K562 (cell line): ENCODE measurements at regions not wholly inside any gene's neighbourhood (a gene's known extent, or its start where the extent isn't known, plus 50 kb on each side); places are given as distances from the start of the nearest gene placed in this dataset.

ENCODE experiments used
- ATAC-seq: fragments of 200-7000 bp; cut with Tn5 transposase; 3 replicates; pipeline ENCODE4 v1.9.1; 2020; ENCODE audit warnings: moderate library complexity
- BruUV-seq: library from RNA; stranded (reverse); fragments of 400-500 nt; replicated peaks from 2 replicates; lab custom pipeline; 2021; lab: Mats Ljungman, UMichigan
- CTCF ChIA-PET: fragments of 300-600 bp; formaldehyde crosslinking; extraction: SDS; loops from one replicate; lab custom pipeline; 2021; ENCODE audit warnings: low intra/inter-chr PET ratio; lab: Yijun Ruan, JAX
- POLR2A ChIA-PET: fragments of 300-600, 350-650 bp; sonication (Branson Sonifier 250); formaldehyde crosslinking; extraction: SDS; loops from one replicate; lab custom pipeline; 2021; ENCODE audit warnings: antibody characterized with exemption, inconsistent platforms; lab: Yijun Ruan, JAX
- DNase-seq, 4 experiments: peaks; one replicate each; pipeline versions ENCODE4 v3.0.0 to v3.0.0-alpha.2; 2011 to 2018; ENCODE audit warnings: low spot score in 3 of 4, mixed read lengths in 3 of 4; ENCODE audit errors: extremely low read depth in 1 of 4
- FAIRE-seq: peaks from 2 replicates; lab custom pipeline; 2011; peaks lifted over from hg19 to GRCh38; lab: Jason Lieb, UNC
- H2AFZ ChIP-seq: 2 replicates; pipeline ENCODE4 v1.6.0; 2011; ENCODE audit warnings: low read depth, low read length, control low read depth, inconsistent platforms
- H3K27ac ChIP-seq: fragments of 200-600 bp; 3 replicates; pipeline ENCODE4 v1.8.0; 2011; ENCODE audit warnings: low read depth, mild to moderate bottlenecking, control low read depth, inconsistent platforms, low read length, moderate library complexity, mixed read lengths; ENCODE audit errors: extremely low read depth
- H3K27me3 ChIP-seq, 2 experiments: fragments of 300-600 bp in 1 of 2; 2 replicates in 1 of 2; 3 replicates in 1 of 2; pipeline versions ENCODE4 v1.6.0 to v1.8.0; 2011; ENCODE audit warnings: inconsistent platforms in 2 of 2, low read length in 2 of 2, mild to moderate bottlenecking in 1 of 2, mixed read lengths in 1 of 2, moderate library complexity in 1 of 2; ENCODE audit not compliant: control insufficient read depth in 2 of 2, insufficient read depth in 2 of 2
- H3K36me3 ChIP-seq: fragments of 300-600 bp; 3 replicates; pipeline ENCODE4 v1.8.0; 2011; ENCODE audit warnings: mild to moderate bottlenecking, low read length, inconsistent platforms; ENCODE audit not compliant: control insufficient read depth, insufficient read depth
- H3K4me1 ChIP-seq, 2 experiments: fragments of 200-600 bp in 1 of 2; replicated peaks in 1 of 2; 2 replicates in 1 of 2; 3 replicates in 1 of 2; pipeline versions ENCODE4 v1.5.1 to v1.8.0; 2011; ENCODE audit warnings: inconsistent platforms in 2 of 2, low read length in 2 of 2, mild to moderate bottlenecking in 1 of 2, mixed read lengths in 1 of 2, moderate library complexity in 1 of 2; ENCODE audit not compliant: control insufficient read depth in 2 of 2, insufficient read depth in 2 of 2
- H3K4me2 ChIP-seq: 2 replicates; pipeline ENCODE4 v1.6.1; 2011; ENCODE audit warnings: low read length, control low read depth, inconsistent platforms, mixed read lengths; ENCODE audit not compliant: insufficient read depth
- H3K4me3 ChIP-seq: fragments of 200-600 bp; sonication (generic), shearing (Covaris generic); 2 replicates; pipeline ENCODE4 v1.5.1; 2016; ENCODE audit warnings: control low read depth, inconsistent platforms
- H3K79me2 ChIP-seq: fragments of 200-600 bp; 3 replicates; pipeline ENCODE4 v1.8.0; 2011; ENCODE audit warnings: low read length, inconsistent platforms; ENCODE audit not compliant: control insufficient read depth, insufficient read depth
- H3K9ac ChIP-seq, 2 experiments: 2 replicates each; pipeline versions ENCODE4 v1.6.0 to v1.6.1; 2011; ENCODE audit warnings: low read depth in 2 of 2, low read length in 2 of 2, control low read depth in 1 of 2, inconsistent platforms in 1 of 2, mild to moderate bottlenecking in 1 of 2, mixed read lengths in 1 of 2; ENCODE audit not compliant: insufficient read depth in 1 of 2
- H3K9me1 ChIP-seq: one replicate; pipeline ENCODE4 v1.6.0; 2011; ENCODE audit warnings: inconsistent platforms, mild to moderate bottlenecking, low read length, moderate library complexity; ENCODE audit not compliant: control insufficient read depth, insufficient read depth
- H3K9me3 ChIP-seq: replicated peaks from 2 replicates; pipeline ENCODE4 v1.5.1; 2011; ENCODE audit warnings: low read depth, low read length, inconsistent platforms; ENCODE audit not compliant: control insufficient read depth, insufficient read depth
- H4K20me1 ChIP-seq: replicated peaks from 2 replicates; pipeline ENCODE4 v1.6.1; 2011; ENCODE audit warnings: low read length, inconsistent platforms, mixed read lengths; ENCODE audit not compliant: control insufficient read depth, insufficient read depth
- BRD9 ChIP-seq: fragments of 450-650 bp; IDR thresholded peaks from 2 replicates; pipeline ENCODE4 v1.6.1; 2018; ENCODE audit warnings: low read depth; ENCODE audit not compliant: partially characterized antibody
- KDM5B ChIP-seq: fragments of 200-600 bp; sonication (generic); IDR thresholded peaks from 2 replicates; pipeline ENCODE4 v1.6.1; 2012; ENCODE audit warnings: low read depth, mild to moderate bottlenecking, moderate library complexity, low read length, control low read depth, inconsistent platforms; ENCODE audit not compliant: insufficient replicate concordance
- LARP7 ChIP-seq: fragments of 450-650 bp; IDR thresholded peaks from 2 replicates; pipeline ENCODE4 v1.6.1; 2016
- NCOA6 ChIP-seq: fragments of 450-650 bp; IDR thresholded peaks from 2 replicates; pipeline ENCODE4 v1.6.1; 2017; ENCODE audit warnings: mild to moderate bottlenecking
- PRPF4 ChIP-seq: fragments of 200-400 bp; formaldehyde crosslinking; IDR thresholded peaks from one replicate; pipeline ENCODE4 v1.6.1; 2017; ENCODE audit warnings: low read length, low read depth, mild to moderate bottlenecking; ENCODE audit not compliant: insufficient read depth, poor library complexity, severe bottlenecking
- RBM34 ChIP-seq: fragments of 200-400 bp; formaldehyde crosslinking; IDR thresholded peaks from 2 replicates; pipeline ENCODE4 v1.6.1; 2018; ENCODE audit warnings: low read length, borderline replicate concordance; ENCODE audit not compliant: insufficient read depth
- ZKSCAN1 ChIP-seq: fragments of 150-350 bp; IDR thresholded peaks from 2 replicates; pipeline ENCODE4 v1.6.1; 2016; ENCODE audit warnings: low read depth, low read length
- WGBS: fragments of 100-300 bp; shearing (Covaris generic); methylation state at CpG from one replicate; pipeline ENCODE4 v1.1.6; 2016; ENCODE audit warnings: low coverage, mixed read lengths; ENCODE audit not compliant: insufficient coverage; ENCODE audit errors: missing lambda C conversion rate; 5-methylcytosine and 5-hydroxymethylcytosine counted together
- in situ Hi-C: fragments of 300-500 bp; cut with MboI; formaldehyde crosslinking; loops from 4 replicates; pipeline ENCODE4 v1.15.0; 2018; ENCODE audit warnings: inconsistent platforms, mixed read lengths
- intact Hi-C: fragments of 100-400 bp; cut with micrococcal nuclease; formaldehyde crosslinking; loops from 2 replicates; pipeline ENCODE4 v1.14.2; 2022
- TF ChIP-seq, protein P1 (sequence below): fragments of 450-650 bp; IDR thresholded peaks from 2 replicates; pipeline ENCODE4 v1.6.1; 2016; ENCODE audit warnings: mild to moderate bottlenecking, moderate library complexity

DNA sequence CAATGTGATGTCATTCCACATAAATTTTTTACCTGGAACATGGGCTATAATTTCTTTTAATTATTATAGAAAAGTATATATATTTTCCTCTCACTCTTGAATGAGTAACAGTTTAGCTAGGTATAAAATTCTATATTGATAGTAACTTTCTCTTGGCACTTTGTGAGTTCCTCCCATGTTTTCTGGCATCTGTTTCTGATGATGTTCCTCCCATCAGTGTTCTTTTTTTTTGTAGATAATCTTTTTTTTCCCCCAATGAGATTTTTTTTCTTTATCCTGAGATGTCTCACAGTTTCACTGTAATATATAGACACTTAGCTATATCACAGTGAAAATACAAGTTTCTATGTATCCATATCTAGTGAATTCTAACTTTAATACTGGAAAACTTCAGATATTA, 75.2 kb downstream of the IER5 start (continued):
- TF ChIP-seq KDM5B (no peak), RBM34 (no peak)
- TF ChIP-seq, all 486 proteins: peak for 7

DNA sequence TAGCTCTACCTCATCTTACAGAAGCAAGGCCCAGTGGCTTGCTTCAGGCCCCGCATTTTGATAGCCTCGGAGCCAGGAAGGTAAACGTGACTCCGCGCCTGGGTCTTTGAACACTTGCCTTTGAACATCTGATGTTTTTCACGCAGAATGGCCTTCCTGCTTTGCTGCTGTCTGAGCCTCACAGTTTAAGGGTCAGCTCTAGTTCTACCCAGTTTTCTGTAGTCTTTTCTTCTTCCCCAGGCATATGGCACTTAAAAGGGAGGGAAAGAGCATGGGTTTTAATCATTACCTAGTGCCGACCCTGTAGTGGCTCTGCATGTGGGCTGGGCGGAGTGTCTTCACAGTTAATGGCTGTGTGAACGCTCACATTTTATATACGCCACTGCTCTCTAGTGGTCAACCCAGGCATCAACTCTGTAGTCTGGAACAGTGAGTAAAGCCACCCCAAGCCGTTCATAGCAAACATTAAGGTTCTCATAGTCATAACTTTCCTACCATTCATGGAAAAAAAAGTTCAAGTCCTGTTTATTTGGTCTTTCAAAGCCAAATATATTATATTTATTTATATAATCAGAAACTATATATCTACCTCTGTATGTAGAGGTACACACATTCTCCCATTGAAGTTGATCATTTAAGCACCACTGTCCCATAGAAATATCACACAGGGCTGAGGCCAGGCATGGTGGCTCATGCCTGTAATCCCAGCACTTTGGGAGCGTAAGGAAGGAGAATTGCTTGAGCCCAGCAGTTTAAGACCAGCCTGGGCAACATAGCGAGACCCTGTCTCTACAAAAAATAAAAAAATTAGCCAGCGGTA, 78.1 kb downstream of the IER5 start:
- H3K79me2 ChIP-seq: no peaks in the 10 kb centered on the region
- 27% methylated on average over 14 of the region's 14 CpGs for WGBS
- H3K9me1 ChIP-seq: no peaks in the 10 kb centered on the region
- no peaks in the 10 kb centered on the region for H4K20me1 ChIP-seq
- no peak overlapping the region for H3K4me2 ChIP-seq
- H3K4me1 ChIP-seq: no peaks in the 10 kb centered on the region; a peak in 1 of 5 replicates
- no peak overlapping the region for H3K9ac ChIP-seq
- DNase-seq (peak; percentile 82 to 90 (median 84)), ATAC-seq (peak; percentile 100), FAIRE-seq (peak; percentile 98)
- H3K9me3 ChIP-seq: peaks cover 17% of the 10 kb centered on the region
- H3K27ac ChIP-seq: no peak overlapping the region; the same call in 2 of the 3 replicates
- in situ Hi-C loops (loop anchor here (5.0 to 25.0 kb wide), 3 partner anchors 284 to 904 kb away; partner anchors contain the start of gene XPR1), intact Hi-C loops (loop anchor here (1.0 to 2.0 kb wide), 6 partner anchors 13 to 652 kb away; no protein-coding TSS in a partner anchor)
- H2AFZ ChIP-seq: peak overlapping the region; percentile 90
- no peak overlapping the region for H3K4me3 ChIP-seq
- ChIA-PET POLR2A (interaction anchor here (0.8 to 1.9 kb wide), 2 partner anchors 13 to 76 kb away, joined by 3 to 6 read pairs; no protein-coding TSS in a partner anchor), CTCF (interaction anchor here (0.6 to 2.2 kb wide), 8 partner anchors 82 to 651 kb away, joined by 3 to 12 read pairs (median 6); no protein-coding TSS in a partner anchor)
- no peaks in the 10 kb centered on the region for H3K36me3 ChIP-seq
- no peaks in the 10 kb centered on the region for H3K27me3 ChIP-seq
- BruUV-seq: no TSS peak
- TF ChIP-seq BRD9: peak; percentile 44
- no peak for TF ChIP-seq ZKSCAN1
- TF ChIP-seq NCOA6: no peak
- no peak for TF ChIP-seq LARP7
- no peak for TF ChIP-seq PRPF4
- TF ChIP-seq, protein P1, sequence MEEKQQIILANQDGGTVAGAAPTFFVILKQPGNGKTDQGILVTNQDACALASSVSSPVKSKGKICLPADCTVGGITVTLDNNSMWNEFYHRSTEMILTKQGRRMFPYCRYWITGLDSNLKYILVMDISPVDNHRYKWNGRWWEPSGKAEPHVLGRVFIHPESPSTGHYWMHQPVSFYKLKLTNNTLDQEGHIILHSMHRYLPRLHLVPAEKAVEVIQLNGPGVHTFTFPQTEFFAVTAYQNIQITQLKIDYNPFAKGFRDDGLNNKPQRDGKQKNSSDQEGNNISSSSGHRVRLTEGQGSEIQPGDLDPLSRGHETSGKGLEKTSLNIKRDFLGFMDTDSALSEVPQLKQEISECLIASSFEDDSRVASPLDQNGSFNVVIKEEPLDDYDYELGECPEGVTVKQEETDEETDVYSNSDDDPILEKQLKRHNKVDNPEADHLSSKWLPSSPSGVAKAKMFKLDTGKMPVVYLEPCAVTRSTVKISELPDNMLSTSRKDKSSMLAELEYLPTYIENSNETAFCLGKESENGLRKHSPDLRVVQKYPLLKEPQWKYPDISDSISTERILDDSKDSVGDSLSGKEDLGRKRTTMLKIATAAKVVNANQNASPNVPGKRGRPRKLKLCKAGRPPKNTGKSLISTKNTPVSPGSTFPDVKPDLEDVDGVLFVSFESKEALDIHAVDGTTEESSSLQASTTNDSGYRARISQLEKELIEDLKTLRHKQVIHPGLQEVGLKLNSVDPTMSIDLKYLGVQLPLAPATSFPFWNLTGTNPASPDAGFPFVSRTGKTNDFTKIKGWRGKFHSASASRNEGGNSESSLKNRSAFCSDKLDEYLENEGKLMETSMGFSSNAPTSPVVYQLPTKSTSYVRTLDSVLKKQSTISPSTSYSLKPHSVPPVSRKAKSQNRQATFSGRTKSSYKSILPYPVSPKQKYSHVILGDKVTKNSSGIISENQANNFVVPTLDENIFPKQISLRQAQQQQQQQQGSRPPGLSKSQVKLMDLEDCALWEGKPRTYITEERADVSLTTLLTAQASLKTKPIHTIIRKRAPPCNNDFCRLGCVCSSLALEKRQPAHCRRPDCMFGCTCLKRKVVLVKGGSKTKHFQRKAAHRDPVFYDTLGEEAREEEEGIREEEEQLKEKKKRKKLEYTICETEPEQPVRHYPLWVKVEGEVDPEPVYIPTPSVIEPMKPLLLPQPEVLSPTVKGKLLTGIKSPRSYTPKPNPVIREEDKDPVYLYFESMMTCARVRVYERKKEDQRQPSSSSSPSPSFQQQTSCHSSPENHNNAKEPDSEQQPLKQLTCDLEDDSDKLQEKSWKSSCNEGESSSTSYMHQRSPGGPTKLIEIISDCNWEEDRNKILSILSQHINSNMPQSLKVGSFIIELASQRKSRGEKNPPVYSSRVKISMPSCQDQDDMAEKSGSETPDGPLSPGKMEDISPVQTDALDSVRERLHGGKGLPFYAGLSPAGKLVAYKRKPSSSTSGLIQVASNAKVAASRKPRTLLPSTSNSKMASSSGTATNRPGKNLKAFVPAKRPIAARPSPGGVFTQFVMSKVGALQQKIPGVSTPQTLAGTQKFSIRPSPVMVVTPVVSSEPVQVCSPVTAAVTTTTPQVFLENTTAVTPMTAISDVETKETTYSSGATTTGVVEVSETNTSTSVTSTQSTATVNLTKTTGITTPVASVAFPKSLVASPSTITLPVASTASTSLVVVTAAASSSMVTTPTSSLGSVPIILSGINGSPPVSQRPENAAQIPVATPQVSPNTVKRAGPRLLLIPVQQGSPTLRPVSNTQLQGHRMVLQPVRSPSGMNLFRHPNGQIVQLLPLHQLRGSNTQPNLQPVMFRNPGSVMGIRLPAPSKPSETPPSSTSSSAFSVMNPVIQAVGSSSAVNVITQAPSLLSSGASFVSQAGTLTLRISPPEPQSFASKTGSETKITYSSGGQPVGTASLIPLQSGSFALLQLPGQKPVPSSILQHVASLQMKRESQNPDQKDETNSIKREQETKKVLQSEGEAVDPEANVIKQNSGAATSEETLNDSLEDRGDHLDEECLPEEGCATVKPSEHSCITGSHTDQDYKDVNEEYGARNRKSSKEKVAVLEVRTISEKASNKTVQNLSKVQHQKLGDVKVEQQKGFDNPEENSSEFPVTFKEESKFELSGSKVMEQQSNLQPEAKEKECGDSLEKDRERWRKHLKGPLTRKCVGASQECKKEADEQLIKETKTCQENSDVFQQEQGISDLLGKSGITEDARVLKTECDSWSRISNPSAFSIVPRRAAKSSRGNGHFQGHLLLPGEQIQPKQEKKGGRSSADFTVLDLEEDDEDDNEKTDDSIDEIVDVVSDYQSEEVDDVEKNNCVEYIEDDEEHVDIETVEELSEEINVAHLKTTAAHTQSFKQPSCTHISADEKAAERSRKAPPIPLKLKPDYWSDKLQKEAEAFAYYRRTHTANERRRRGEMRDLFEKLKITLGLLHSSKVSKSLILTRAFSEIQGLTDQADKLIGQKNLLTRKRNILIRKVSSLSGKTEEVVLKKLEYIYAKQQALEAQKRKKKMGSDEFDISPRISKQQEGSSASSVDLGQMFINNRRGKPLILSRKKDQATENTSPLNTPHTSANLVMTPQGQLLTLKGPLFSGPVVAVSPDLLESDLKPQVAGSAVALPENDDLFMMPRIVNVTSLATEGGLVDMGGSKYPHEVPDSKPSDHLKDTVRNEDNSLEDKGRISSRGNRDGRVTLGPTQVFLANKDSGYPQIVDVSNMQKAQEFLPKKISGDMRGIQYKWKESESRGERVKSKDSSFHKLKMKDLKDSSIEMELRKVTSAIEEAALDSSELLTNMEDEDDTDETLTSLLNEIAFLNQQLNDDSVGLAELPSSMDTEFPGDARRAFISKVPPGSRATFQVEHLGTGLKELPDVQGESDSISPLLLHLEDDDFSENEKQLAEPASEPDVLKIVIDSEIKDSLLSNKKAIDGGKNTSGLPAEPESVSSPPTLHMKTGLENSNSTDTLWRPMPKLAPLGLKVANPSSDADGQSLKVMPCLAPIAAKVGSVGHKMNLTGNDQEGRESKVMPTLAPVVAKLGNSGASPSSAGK: peak; percentile 65
